HCT116 (cell line): ENCODE measurements at regions not wholly inside any gene's neighbourhood (a gene's known extent, or its start where the extent isn't known, plus 50 kb on each side); places are given as distances from the start of the nearest gene placed in this dataset.

Experiments
- ATAC-seq: fragments of 200-7000 bp; cut with Tn5 transposase; 2 replicates; pipeline ENCODE4 v1.9.1; 2020; ENCODE audit warnings: mild to moderate bottlenecking, moderate library complexity
- BruUV-seq: library from RNA; stranded (reverse); fragments of 400-500 nt; replicated peaks from 2 replicates; lab custom pipeline; 2021; lab: Mats Ljungman, UMichigan
- CTCF ChIA-PET: fragments of 300-600 bp; sonication (Branson Sonifier 250); formaldehyde crosslinking; loops from one replicate; lab custom pipeline; 2021; ENCODE audit warnings: antibody characterized with exemption; lab: Charles Lee
- POLR2A ChIA-PET: fragments of 300-600, 350-600 bp; sonication (Branson Sonifier 250); formaldehyde crosslinking; loops from one replicate; lab custom pipeline; 2021; ENCODE audit warnings: antibody characterized with exemption; lab: Charles Lee
- RAD21 ChIA-PET, 2 experiments: fragments of 300-600 bp; sonication (Branson Sonifier 250); formaldehyde crosslinking; loops; one replicate each; lab custom pipeline; 2023; ENCODE audit warnings: low total read pairs in 2 of 2; ENCODE audit not compliant: uncharacterized antibody in 2 of 2, unreplicated experiment in 2 of 2, low non-redundant PET in 1 of 2; lab: Charles Lee
- DNase-seq: peaks from one replicate; pipeline ENCODE4 v3.0.0-alpha.2; 2010; ENCODE audit warnings: low read depth, low spot score
- H2AFZ ChIP-seq: fragments of 200-600 bp; shearing (Covaris generic), sonication (generic); 2 replicates; pipeline ENCODE4 v1.6.1; 2017; ENCODE audit warnings: low read depth, mixed run types, mixed read lengths, antibody characterized with exemption, low read length; ENCODE audit not compliant: poor library complexity, severe bottlenecking
- H3K27ac ChIP-seq: 2 replicates; pipeline ENCODE4 v1.5.1; 2012; ENCODE audit warnings: low read depth, low read length
- H3K27me3 ChIP-seq: fragments of 200-600 bp; sonication (generic); 2 replicates; pipeline ENCODE4 v1.6.1; 2016; ENCODE audit warnings: mixed run types, low read length, mixed read lengths; ENCODE audit not compliant: insufficient read depth
- H3K36me3 ChIP-seq, 2 experiments: fragments of 200-500 bp in 1 of 2; fragments of 200-600 bp in 1 of 2; sonication (Bioruptor generic) in 1 of 2; sonication (generic) in 1 of 2; 2 replicates each; pipeline versions ENCODE4 v1.5.1 to v1.6.1; 2014 to 2016; ENCODE audit warnings: low read length in 2 of 2, inconsistent platforms in 1 of 2, mixed read lengths in 1 of 2, mixed run types in 1 of 2; ENCODE audit not compliant: insufficient read depth in 2 of 2, control insufficient read depth in 1 of 2
- H3K4me1 ChIP-seq, 2 experiments: fragments of 200-600 bp in 1 of 2; sonication (generic) in 1 of 2; 2 replicates each; pipeline versions ENCODE4 v1.5.1 to v1.6.1; 2012 to 2017; ENCODE audit warnings: low read length in 2 of 2, inconsistent platforms in 1 of 2, mild to moderate bottlenecking in 1 of 2, mixed read lengths in 1 of 2, mixed run types in 1 of 2, moderate library complexity in 1 of 2; ENCODE audit not compliant: insufficient read depth in 2 of 2, control insufficient read depth in 1 of 2
- H3K4me2 ChIP-seq: fragments of 200-600 bp; sonication (generic); 2 replicates; pipeline ENCODE4 v1.6.1; 2017; ENCODE audit warnings: mixed run types, low read length, mixed read lengths
- H3K4me3 ChIP-seq, 2 experiments: fragments of 200-600 bp in 1 of 2; sonication (generic) in 1 of 2; replicated peaks in 1 of 2; 2 replicates each; pipeline ENCODE4 v1.5.1; 2011 to 2016; ENCODE audit warnings: low read length in 2 of 2, control low read depth in 1 of 2, low read depth in 1 of 2, mild to moderate bottlenecking in 1 of 2, mixed read lengths in 1 of 2, mixed run types in 1 of 2
- H3K79me2 ChIP-seq: fragments of 200-600 bp; sonication (generic); 2 replicates; pipeline ENCODE4 v1.6.1; 2017; ENCODE audit warnings: mild to moderate bottlenecking, mixed run types, low read length, moderate library complexity, mixed read lengths; ENCODE audit not compliant: insufficient read depth
- H3K9ac ChIP-seq: fragments of 200-600 bp; sonication (generic); 2 replicates; pipeline ENCODE4 v1.6.1; 2016; ENCODE audit warnings: low read length, mixed read lengths
- H3K9me2 ChIP-seq: fragments of 200-600 bp; sonication (generic), shearing (Covaris generic); 2 replicates; pipeline ENCODE4 v1.6.1; 2017; ENCODE audit warnings: mixed run types, mild to moderate bottlenecking, moderate library complexity; ENCODE audit not compliant: insufficient read depth
- H3K9me3 ChIP-seq, 2 experiments: fragments of 200-500 bp in 1 of 2; fragments of 200-600 bp in 1 of 2; sonication (Bioruptor generic) in 1 of 2; sonication (generic) in 1 of 2; 2 replicates each; pipeline ENCODE4 v1.6.1; 2014 to 2017; ENCODE audit warnings: low read length in 2 of 2, mixed read lengths in 2 of 2, inconsistent platforms in 1 of 2, low read depth in 1 of 2, mild to moderate bottlenecking in 1 of 2, mixed run types in 1 of 2, moderate library complexity in 1 of 2; ENCODE audit not compliant: control insufficient read depth in 1 of 2, insufficient read depth in 1 of 2
- H4K20me1 ChIP-seq: fragments of 200-600 bp; sonication (generic), shearing (Covaris generic); 2 replicates; pipeline ENCODE4 v1.6.1; 2017; ENCODE audit warnings: mixed run types, mild to moderate bottlenecking, moderate library complexity; ENCODE audit not compliant: insufficient read depth
- CBX3 ChIP-seq: IDR thresholded peaks from 2 replicates; pipeline ENCODE4 v1.6.1; 2012; ENCODE audit warnings: low read depth
- CEBPB ChIP-seq: IDR thresholded peaks from 2 replicates; pipeline ENCODE4 v1.6.1; 2012; ENCODE audit warnings: low read depth
- CTCF ChIP-seq, 3 experiments: fragments of 200-600 bp in 1 of 3; sonication (generic) in 1 of 3; IDR thresholded peaks in 2 of 3; conservative IDR thresholded peaks in 1 of 3; 2 replicates each; pipeline ENCODE4 v1.5.1; 2012 to 2017; ENCODE audit warnings: low read depth in 2 of 3, low read length in 2 of 3, antibody characterized with exemption in 1 of 3, borderline replicate concordance in 1 of 3, control low read depth in 1 of 3, mild to moderate bottlenecking in 1 of 3, mixed read lengths in 1 of 3, mixed run types in 1 of 3, moderate library complexity in 1 of 3; ENCODE audit not compliant: insufficient read depth in 1 of 3
- ELF1 ChIP-seq: IDR thresholded peaks from 2 replicates; pipeline ENCODE4 v1.6.1; 2012; ENCODE audit warnings: low read depth, borderline replicate concordance
- FOSL1 ChIP-seq: IDR thresholded peaks from 2 replicates; pipeline ENCODE4 v1.6.1; 2012; ENCODE audit warnings: low read depth
- JUND ChIP-seq: IDR thresholded peaks from 2 replicates; pipeline ENCODE4 v1.6.1; 2012
- POLR2A ChIP-seq: IDR thresholded peaks from 2 replicates; pipeline ENCODE4 v1.7.0; 2011; ENCODE audit warnings: borderline replicate concordance; ENCODE audit not compliant: insufficient read depth, insufficient read length; ENCODE audit errors: extremely low read depth
- POLR2AphosphoS5 ChIP-seq: IDR thresholded peaks from 2 replicates; pipeline ENCODE4 v1.6.1; 2011; ENCODE audit warnings: mild to moderate bottlenecking, low read depth, low read length, moderate library complexity
- RAD21 ChIP-seq: IDR thresholded peaks from 2 replicates; pipeline ENCODE4 v1.6.1; 2012; ENCODE audit warnings: low read depth, mild to moderate bottlenecking
- SIN3A ChIP-seq: IDR thresholded peaks from 2 replicates; pipeline ENCODE4 v1.6.1; 2012; ENCODE audit warnings: low read depth
- SP1 ChIP-seq: IDR thresholded peaks from 2 replicates; pipeline ENCODE4 v1.6.1; 2012; ENCODE audit warnings: low read depth
- SRF ChIP-seq: IDR thresholded peaks from 2 replicates; pipeline ENCODE4 v1.6.1; 2012; ENCODE audit warnings: low read depth
- TCF7L2 ChIP-seq: IDR thresholded peaks from 2 replicates; pipeline ENCODE4 v1.7.0; 2011; ENCODE audit warnings: borderline replicate concordance, inconsistent platforms; ENCODE audit not compliant: insufficient read depth, insufficient read length; ENCODE audit errors: extremely low read depth
- YY1 ChIP-seq: IDR thresholded peaks from 2 replicates; pipeline ENCODE4 v1.6.1; 2011; ENCODE audit warnings: low read length, low read depth, moderate library complexity, mild to moderate bottlenecking; ENCODE audit not compliant: insufficient replicate concordance; ENCODE audit errors: extremely low read depth
- ZFX ChIP-seq: fragments of 450-650 bp; IDR thresholded peaks from 2 replicates; pipeline ENCODE4 v1.6.1; 2017
- ZNF274 ChIP-seq: fragments of 200-500 bp; sonication (Bioruptor generic); IDR thresholded peaks from 2 replicates; pipeline ENCODE4 v1.6.1; 2014; ENCODE audit warnings: mild to moderate bottlenecking, low read depth, low read length, inconsistent platforms
- intact Hi-C: fragments of 100-400 bp; cut with micrococcal nuclease; formaldehyde crosslinking; loops from 2 replicates; pipeline ENCODE4 v1.10.0; 2022
- TF ChIP-seq, protein P1 (sequence below): IDR thresholded peaks from 2 replicates; pipeline ENCODE4 v1.6.1; 2012; ENCODE audit warnings: low read depth
- TF ChIP-seq, protein P2 (sequence below): IDR thresholded peaks from 2 replicates; pipeline ENCODE4 v1.6.1; 2012

DNA sequence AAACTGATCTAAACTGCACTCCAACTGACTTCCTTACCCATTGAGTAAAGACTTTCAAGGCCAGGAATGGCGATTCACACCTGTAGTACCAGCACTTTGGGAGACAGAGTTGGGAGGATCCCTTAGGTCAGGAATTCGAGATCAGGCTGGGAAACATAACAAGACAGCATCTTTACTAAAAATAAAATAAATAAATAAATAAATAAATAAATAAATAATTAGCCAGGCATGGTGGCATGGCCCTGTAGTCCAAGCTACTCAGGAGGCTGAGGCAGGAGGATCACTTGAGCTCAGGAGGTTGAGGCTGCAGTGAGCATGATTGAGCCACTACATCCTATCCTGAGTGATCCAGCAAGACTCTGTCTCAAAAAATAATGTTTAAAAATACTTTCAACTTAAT is 148.4 kb downstream of the CEMIP2 start:
- ATAC-seq = no peak
- CTCF ChIA-PET = no interaction called here

More for the DNA sequence above, 148.4 kb downstream of the CEMIP2 start:
- Histone ChIP-seq H3K9me3 (no peaks in the 10 kb centered on the region), H2AFZ (no peak overlapping the region), H3K4me3 (no peak overlapping the region), H3K9ac (no peak overlapping the region), H3K27ac (no peak overlapping the region), H3K79me2 (no peaks in the 10 kb centered on the region), H3K27me3 (no peaks in the 10 kb centered on the region), H3K4me2 (no peak overlapping the region), H4K20me1 (no peaks in the 10 kb centered on the region), H3K36me3 (no peaks in the 10 kb centered on the region), H3K9me2 (no peaks in the 10 kb centered on the region), H3K4me1 (no peaks in the 10 kb centered on the region)
- intact Hi-C loops = loop anchor here (10.0 kb wide), 1 partner anchor 95 kb away; no protein-coding TSS in a partner anchor
- no TSS peak for BruUV-seq
- TF ChIP-seq CTCF (IDR thresholded peaks at IDR 0.05 in 2 of 3, conservative IDR thresholded peaks at IDR 0.05 in 1 of 3; ENCODE audit: borderline replicate concordance in 1 of 3, insufficient read depth in 1 of 3, low read depth in 2 of 3, low read length in 2 of 3) = no peak
- TF ChIP-seq SP1 = no peak
- no peak for TF ChIP-seq TCF7L2
- TF ChIP-seq SRF = no peak
- TF ChIP-seq ZFX = no peak
- TF ChIP-seq YY1 = no peak
- TF ChIP-seq POLR2AphosphoS5 = no peak
- TF ChIP-seq SIN3A = no peak
- TF ChIP-seq, protein P1, sequence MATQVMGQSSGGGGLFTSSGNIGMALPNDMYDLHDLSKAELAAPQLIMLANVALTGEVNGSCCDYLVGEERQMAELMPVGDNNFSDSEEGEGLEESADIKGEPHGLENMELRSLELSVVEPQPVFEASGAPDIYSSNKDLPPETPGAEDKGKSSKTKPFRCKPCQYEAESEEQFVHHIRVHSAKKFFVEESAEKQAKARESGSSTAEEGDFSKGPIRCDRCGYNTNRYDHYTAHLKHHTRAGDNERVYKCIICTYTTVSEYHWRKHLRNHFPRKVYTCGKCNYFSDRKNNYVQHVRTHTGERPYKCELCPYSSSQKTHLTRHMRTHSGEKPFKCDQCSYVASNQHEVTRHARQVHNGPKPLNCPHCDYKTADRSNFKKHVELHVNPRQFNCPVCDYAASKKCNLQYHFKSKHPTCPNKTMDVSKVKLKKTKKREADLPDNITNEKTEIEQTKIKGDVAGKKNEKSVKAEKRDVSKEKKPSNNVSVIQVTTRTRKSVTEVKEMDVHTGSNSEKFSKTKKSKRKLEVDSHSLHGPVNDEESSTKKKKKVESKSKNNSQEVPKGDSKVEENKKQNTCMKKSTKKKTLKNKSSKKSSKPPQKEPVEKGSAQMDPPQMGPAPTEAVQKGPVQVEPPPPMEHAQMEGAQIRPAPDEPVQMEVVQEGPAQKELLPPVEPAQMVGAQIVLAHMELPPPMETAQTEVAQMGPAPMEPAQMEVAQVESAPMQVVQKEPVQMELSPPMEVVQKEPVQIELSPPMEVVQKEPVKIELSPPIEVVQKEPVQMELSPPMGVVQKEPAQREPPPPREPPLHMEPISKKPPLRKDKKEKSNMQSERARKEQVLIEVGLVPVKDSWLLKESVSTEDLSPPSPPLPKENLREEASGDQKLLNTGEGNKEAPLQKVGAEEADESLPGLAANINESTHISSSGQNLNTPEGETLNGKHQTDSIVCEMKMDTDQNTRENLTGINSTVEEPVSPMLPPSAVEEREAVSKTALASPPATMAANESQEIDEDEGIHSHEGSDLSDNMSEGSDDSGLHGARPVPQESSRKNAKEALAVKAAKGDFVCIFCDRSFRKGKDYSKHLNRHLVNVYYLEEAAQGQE = no peak
- no peak for TF ChIP-seq FOSL1
- no peak for TF ChIP-seq ZNF274
- no peak for TF ChIP-seq POLR2A
- TF ChIP-seq, protein P2, sequence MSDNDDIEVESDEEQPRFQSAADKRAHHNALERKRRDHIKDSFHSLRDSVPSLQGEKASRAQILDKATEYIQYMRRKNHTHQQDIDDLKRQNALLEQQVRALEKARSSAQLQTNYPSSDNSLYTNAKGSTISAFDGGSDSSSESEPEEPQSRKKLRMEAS = no peak
- no peak for TF ChIP-seq CEBPB
- no peak for TF ChIP-seq RAD21
- no peak for TF ChIP-seq CBX3
- no peak for TF ChIP-seq ELF1
- no peak for TF ChIP-seq JUND
- RAD21 ChIA-PET = no interaction called here
- no peak for DNase-seq
- POLR2A ChIA-PET = no interaction called here
